Upper lobe of left lung (tissue), 6 donors: ENCODE measurements at regions not wholly inside any gene's neighbourhood (a gene's known extent, or its start where the extent isn't known, plus 50 kb on each side); places are given as distances from the start of the nearest gene placed in this dataset.

ENCODE experiments used
- ATAC-seq, 2 donors: fragments of 200-7000 bp; cut with Tn5 transposase; one replicate each; pipeline ENCODE4 v1.9.1; 2022; ENCODE audit warnings: mild to moderate bottlenecking in 2 of 2, moderate library complexity in 2 of 2; ENCODE audit not compliant: low FRiP score in 2 of 2
- DNase-seq, 2 donors: peaks; one replicate each; pipeline ENCODE4 v3.0.0-alpha.2; 2019 to 2020
- H3K27ac ChIP-seq, 4 donors: fragments of 200-600 bp; sonication (generic); one replicate each; pipeline ENCODE4 v1.5.1; 2016 to 2019
- H3K27me3 ChIP-seq, 4 donors: fragments of 200-600 bp; sonication (generic); one replicate each; pipeline ENCODE4 v1.5.1; 2017 to 2019
- H3K36me3 ChIP-seq, 4 donors: fragments of 200-600 bp; sonication (generic); one replicate each; pipeline ENCODE4 v1.5.1; 2016 to 2019
- H3K4me1 ChIP-seq, 4 donors: fragments of 200-600 bp; sonication (generic); one replicate each; pipeline ENCODE4 v1.5.1; 2018 to 2019
- H3K4me3 ChIP-seq, 4 donors: fragments of 200-600 bp; sonication (generic); one replicate each; pipeline ENCODE4 v1.5.1; 2017 to 2019; ENCODE audit warnings: mild to moderate bottlenecking in 2 of 4, moderate library complexity in 1 of 4
- H3K9me3 ChIP-seq, 4 donors: fragments of 200-600 bp; sonication (generic); one replicate each; pipeline ENCODE4 v1.5.1; 2018 to 2019
- EP300 ChIP-seq, 4 donors: sonication (generic); formaldehyde crosslinking; IDR thresholded peaks; one replicate each; pipeline ENCODE4 v1.5.1; 2017; ENCODE audit warnings: antibody characterized with exemption in 4 of 4, control low read depth in 2 of 4
- POLR2A ChIP-seq, 4 donors: fragments of 450-650 bp; IDR thresholded peaks; one replicate each; pipeline ENCODE4 v1.5.1; 2016 to 2017; ENCODE audit warnings: antibody characterized with exemption in 4 of 4, mild to moderate bottlenecking in 2 of 4
- POLR2AphosphoS5 ChIP-seq, 2 donors: sonication (generic); formaldehyde crosslinking; IDR thresholded peaks; one replicate each; pipeline ENCODE4 v1.5.1; 2017; ENCODE audit warnings: antibody characterized with exemption in 2 of 2
- WGBS, 2 donors: methylation state at CpG; one replicate each; pipeline ENCODE4 v1.1.5; 2017 to 2018; 5-methylcytosine and 5-hydroxymethylcytosine counted together
- TF ChIP-seq, protein P1 (sequence below), 6 experiments: fragments of 450-650 bp in 4 of 6; fragments of 200-600 bp in 2 of 6; sonication (generic) in 2 of 6; IDR thresholded peaks; one replicate each; pipeline ENCODE4 v1.5.1; 2016 to 2019; ENCODE audit warnings: antibody characterized with exemption in 6 of 6
- donor health status: DM: no; HTN: no; CAD: no; lungs with moderate emphysema.
- donor health status: DM: no; HTN: yes; CAD: no; lungs with severe emphysema.

DNA sequence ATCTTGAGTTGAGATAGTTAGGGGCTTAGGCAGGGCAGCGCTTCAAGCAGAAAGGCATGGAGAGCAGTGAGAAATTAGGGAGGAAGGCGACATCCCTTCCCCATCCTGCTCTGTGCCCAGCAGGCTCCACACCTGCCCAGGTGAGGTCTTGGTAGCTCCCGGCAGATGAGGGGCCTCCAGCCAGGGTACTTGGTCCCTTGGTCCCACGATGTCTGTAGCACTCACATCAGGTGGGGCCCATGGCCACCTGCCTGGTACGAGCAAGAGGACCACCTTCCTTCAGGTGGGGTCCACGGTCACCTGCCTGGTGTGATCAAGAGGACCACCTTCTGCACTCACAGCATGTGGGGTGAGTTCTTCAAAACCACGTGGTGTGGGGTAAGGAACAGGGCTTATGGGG is 91.2 kb downstream of the GALR1 start:
- Histone ChIP-seq H3K9me3 (no peaks in the 10 kb centered on the region), H3K27ac (no peak overlapping the region), H3K4me3 (no peak overlapping the region), H3K4me1 (no peaks in the 10 kb centered on the region), H3K27me3 (no peaks in the 10 kb centered on the region), H3K36me3 (no peaks in the 10 kb centered on the region)
- WGBS, 2 donors = 79 to 90% methylated on average over 3 to 7 of the region's 7 CpGs
- TF ChIP-seq POLR2AphosphoS5 (IDR thresholded peaks at IDR 0.05) = no peak
- TF ChIP-seq, protein P1, sequence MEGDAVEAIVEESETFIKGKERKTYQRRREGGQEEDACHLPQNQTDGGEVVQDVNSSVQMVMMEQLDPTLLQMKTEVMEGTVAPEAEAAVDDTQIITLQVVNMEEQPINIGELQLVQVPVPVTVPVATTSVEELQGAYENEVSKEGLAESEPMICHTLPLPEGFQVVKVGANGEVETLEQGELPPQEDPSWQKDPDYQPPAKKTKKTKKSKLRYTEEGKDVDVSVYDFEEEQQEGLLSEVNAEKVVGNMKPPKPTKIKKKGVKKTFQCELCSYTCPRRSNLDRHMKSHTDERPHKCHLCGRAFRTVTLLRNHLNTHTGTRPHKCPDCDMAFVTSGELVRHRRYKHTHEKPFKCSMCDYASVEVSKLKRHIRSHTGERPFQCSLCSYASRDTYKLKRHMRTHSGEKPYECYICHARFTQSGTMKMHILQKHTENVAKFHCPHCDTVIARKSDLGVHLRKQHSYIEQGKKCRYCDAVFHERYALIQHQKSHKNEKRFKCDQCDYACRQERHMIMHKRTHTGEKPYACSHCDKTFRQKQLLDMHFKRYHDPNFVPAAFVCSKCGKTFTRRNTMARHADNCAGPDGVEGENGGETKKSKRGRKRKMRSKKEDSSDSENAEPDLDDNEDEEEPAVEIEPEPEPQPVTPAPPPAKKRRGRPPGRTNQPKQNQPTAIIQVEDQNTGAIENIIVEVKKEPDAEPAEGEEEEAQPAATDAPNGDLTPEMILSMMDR (IDR thresholded peaks at IDR 0.05) = no peak
- TF ChIP-seq EP300 (IDR thresholded peaks at IDR 0.05) = no peak
- no peak for TF ChIP-seq POLR2A (IDR thresholded peaks at IDR 0.05)
- DNase-seq = no peak
- no peak for ATAC-seq

DNA sequence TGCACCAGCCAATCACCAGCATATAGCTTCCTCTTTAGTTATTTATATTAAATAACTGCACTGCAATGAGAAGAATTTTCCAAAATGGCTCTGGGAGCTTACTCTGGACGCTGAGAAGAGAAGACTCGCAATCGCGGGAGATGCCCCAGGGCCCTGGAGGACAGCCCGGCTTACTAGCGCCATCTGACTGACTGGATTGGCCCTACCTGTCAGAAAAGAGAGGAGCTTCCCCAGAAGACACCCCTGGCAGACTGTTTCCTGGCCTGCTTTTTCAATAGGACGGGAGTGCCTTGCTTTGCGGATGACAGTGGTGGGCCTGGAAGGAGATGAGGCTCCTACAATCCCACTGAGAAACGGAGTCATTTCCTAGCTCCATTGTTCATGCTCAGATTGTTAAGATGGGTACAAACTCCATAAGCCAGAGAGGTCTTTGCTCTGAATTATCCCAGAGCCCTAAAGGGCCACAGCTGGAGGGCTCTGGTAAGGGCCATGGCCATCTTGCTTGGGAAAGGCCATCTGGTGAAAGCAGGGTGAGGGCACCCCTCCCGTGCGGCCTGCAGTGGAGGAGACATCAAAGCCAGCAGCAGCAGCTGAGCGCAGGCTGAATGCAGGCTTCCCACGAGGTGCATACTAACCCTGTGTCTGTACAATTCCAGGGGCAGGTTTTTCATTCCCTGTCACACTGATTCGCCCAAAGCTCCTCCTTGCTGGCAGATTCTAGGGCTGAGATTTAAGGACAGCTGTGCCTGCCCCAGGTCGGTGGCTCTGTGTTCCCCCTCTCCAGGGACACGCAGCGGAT is 92.1 kb downstream of the GALR1 start:
- Histone ChIP-seq H3K27me3 (no peaks in the 10 kb centered on the region), H3K27ac (no peak overlapping the region), H3K9me3 (no peaks in the 10 kb centered on the region), H3K4me1 (no peaks in the 10 kb centered on the region), H3K36me3 (no peaks in the 10 kb centered on the region), H3K4me3 (no peak overlapping the region)
- 89 to 94% methylated on average over 12 to 17 of the region's 17 CpGs for WGBS, 2 donors
- ATAC-seq (no peak), DNase-seq (peak in 1 of 2 donors; percentile 24)
- TF ChIP-seq EP300 (IDR thresholded peaks at IDR 0.05) (no peak), POLR2AphosphoS5 (IDR thresholded peaks at IDR 0.05) (no peak), POLR2A (IDR thresholded peaks at IDR 0.05) (no peak)
- TF ChIP-seq, protein P1 (IDR thresholded peaks at IDR 0.05) = no peak

DNA sequence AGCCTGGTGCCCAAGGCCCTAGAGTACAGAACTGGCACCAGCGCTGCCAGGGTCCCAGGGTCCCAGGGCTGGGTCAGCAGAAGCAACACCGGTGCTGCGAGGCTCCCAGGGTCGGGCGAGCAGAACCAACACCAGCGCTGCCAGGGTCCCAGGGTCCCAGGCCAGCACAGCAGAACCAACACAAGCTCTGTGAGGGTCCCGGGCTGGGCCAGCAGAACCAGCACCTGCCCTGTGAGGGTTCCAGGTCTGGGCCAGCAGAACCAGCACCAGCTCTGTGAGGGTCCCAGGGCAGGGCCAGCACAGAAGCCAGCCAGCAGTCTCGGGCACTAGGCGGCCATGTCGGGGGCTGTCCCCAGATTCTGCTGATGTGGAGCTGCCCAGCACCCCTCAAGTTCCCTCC is 93.1 kb downstream of the GALR1 start:
- no peaks in the 10 kb centered on the region for H3K36me3 ChIP-seq
- ATAC-seq (no peak), DNase-seq (peak in 1 of 2 donors; percentile 66)
- H3K27me3 ChIP-seq = no peaks in the 10 kb centered on the region
- WGBS, 2 donors = 90 to 94% methylated on average over 2 to 3 of the region's 10 CpGs
- no peak overlapping the region for H3K4me3 ChIP-seq
- H3K9me3 ChIP-seq = no peaks in the 10 kb centered on the region
- no peaks in the 10 kb centered on the region for H3K4me1 ChIP-seq
- H3K27ac ChIP-seq = no peak overlapping the region
- no peak for TF ChIP-seq POLR2A (IDR thresholded peaks at IDR 0.05)
- no peak for TF ChIP-seq POLR2AphosphoS5 (IDR thresholded peaks at IDR 0.05)

DNA sequence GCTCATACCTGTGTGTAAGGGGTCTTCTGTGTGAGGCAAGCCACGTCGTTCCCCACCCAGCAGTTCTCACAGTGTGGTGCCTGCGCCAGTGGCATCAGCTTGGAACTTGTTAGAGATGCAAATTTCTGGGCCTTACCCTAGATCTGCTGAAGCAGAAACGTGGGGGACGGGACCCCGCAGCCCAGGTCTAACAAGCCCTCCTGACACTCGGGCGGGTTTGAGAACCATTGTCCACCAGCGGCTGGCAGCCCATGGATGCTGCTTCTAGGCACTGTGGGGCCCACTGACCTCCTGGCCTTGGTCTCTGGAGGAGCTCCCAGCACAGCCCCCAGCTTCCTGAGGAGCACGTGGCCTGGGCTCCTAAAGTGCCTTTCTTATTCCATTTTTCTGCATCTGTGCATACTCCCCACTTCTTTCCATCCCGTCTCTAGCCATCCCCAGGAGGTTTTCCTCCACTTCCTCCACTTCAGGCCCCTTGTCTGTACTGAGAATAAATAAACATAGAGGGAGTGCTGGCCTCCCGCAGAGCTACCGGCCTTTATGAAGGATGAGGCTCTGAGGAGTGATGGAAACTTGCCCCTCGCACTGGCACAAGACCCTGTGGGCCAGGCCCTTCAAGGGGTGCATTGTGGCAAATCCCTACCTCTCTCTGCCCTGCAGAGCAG is 94.3 kb downstream of the GALR1 start:
- TF ChIP-seq POLR2A (IDR thresholded peaks at IDR 0.05) (no peak), EP300 (IDR thresholded peaks at IDR 0.05) (no peak), POLR2AphosphoS5 (IDR thresholded peaks at IDR 0.05) (no peak)
- TF ChIP-seq, protein P1 (IDR thresholded peaks at IDR 0.05) = no peak
- WGBS, 2 donors = 63 to 72% methylated on average over 11 to 14 of the region's 14 CpGs
- H3K4me3 ChIP-seq = no peak overlapping the region

DNA sequence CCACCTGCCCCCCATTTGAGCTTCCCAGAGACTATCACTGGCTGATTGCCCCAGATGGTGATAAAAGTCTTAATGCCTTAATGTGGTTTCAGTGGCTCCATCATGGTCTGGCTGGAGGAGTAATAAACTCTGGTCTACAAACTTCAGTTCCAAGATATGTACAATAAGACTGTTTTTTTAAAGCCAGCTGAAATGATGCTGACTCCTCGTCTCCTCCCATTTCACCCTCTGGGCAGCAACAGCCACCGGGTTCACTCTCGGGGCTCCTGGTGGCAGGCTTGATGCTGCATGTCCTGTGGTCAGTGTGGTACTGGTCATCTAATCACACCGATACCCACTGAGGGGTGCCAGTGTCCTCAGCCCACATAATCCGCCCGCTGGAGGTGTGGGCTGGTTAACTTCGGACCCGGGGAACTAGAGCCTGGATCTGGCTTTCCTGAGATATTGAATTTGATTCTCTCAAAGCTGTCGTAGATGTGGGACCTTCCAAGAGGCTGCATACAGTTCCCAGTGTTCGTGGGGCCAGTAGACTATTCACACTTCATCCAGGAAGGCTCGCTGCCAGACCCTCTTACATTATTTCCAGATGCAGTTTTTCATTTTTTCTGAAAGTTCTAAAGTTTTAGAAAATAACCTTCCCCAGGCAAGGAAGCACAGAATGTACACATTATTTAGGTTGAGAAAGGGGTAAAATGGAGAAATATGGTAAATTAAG is 95.3 kb downstream of the GALR1 start:
- 83 to 89% methylated on average over 7 to 11 of the region's 11 CpGs for whole genome bisulfite sequencing, 2 donors
- H3K27ac ChIP-seq = no peak overlapping the region
- H3K27me3 ChIP-seq = no peaks in the 10 kb centered on the region
- ATAC-seq (peak in 1 of 2 donors; percentile 63), DNase-seq (no peak)
- H3K9me3 ChIP-seq = no peaks in the 10 kb centered on the region
- no peaks in the 10 kb centered on the region for H3K36me3 ChIP-seq
- no peak overlapping the region for H3K4me3 ChIP-seq
- H3K4me1 ChIP-seq = no peaks in the 10 kb centered on the region
- TF ChIP-seq EP300 (IDR thresholded peaks at IDR 0.05) (no peak), POLR2AphosphoS5 (IDR thresholded peaks at IDR 0.05) (no peak), POLR2A (IDR thresholded peaks at IDR 0.05) (no peak)
- TF ChIP-seq, protein P1 (IDR thresholded peaks at IDR 0.05) = no peak

More for the DNA sequence above, 94.3 kb downstream of the GALR1 start:
- ATAC-seq = no peak
- Histone ChIP-seq H3K9me3 (no peaks in the 10 kb centered on the region), H3K27me3 (no peaks in the 10 kb centered on the region), H3K27ac (no peak overlapping the region), H3K36me3 (no peaks in the 10 kb centered on the region), H3K4me1 (no peaks in the 10 kb centered on the region)
- peak in 1 of 2 donors; percentile 55 for DNase-seq
